GM21529 (cell line): ENCODE measurements at regions not wholly inside any gene's neighbourhood (a gene's known extent, or its start where the extent isn't known, plus 50 kb on each side); places are given as distances from the start of the nearest gene placed in this dataset.

Experiments used
- ATAC-seq: cut with Tn5 transposase; IDR thresholded peaks from one replicate; pipeline ENCODE4 v1.9.1; 2021; ENCODE audit not compliant: unreplicated experiment

GRCh38 chrX:51954592-51954991, 61.2 kb downstream of the MAGED1 start:
- ATAC-seq = no peak

- ATAC-seq = peak; percentile 97
These were observed 61.8 kb downstream of the MAGED1 start for GRCh38 chrX:51955200-51955599.

DNA sequence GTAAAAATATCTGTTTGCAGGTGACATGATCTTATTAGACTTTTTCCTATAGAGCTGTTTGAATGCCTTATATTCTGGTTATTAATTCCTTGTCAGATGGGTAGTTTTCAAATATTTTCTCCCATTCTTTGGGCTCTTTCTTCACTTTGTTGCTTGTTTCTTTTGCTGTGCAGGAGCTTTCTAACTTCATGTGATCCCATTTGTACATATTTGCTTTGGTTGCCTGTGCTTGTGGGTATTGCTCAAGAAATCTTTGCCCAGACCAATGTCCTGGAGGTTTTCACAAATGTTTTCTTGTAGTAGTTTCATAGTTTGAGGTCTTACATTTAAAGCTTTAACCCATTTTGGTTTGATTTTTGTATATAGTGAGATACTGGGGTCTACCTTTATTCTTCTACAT, 63.0 kb downstream of the MAGED1 start:
- no peak for ATAC-seq

GRCh38 chrX:51975360-51975759, 81.9 kb downstream of the MAGED1 start:
- no peak for ATAC-seq

DNA sequence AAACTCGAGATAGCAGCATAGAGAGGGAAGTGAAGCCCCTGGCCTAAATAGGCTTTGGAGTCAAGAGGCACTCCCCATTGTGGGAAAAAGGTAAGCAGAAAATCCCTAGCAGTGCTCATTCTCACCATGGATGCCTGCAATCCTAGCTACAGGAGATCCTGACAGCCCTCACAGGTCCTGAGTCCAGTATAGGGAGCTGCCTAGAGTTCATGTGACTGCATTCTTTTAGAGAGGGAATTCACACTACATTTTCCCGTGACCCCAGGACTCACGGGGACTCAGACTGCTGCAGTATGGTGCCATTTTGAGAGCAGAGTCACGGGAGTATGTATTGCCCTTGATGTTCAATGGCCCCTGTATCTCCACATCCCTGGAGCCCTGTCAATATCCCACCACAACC, 82.4 kb downstream of the MAGED1 start:
- ATAC-seq = no peak

- no peak for ATAC-seq
These were observed 83.1 kb downstream of the MAGED1 start for GRCh38 chrX:51976503-51976902.
